Osteoblast (primary cell): ENCODE measurements at regions not wholly inside any gene's neighbourhood (a gene's known extent, or its start where the extent isn't known, plus 50 kb on each side); places are given as distances from the start of the nearest gene placed in this dataset.

Source experiments
- DNase-seq: peaks from one replicate; pipeline ENCODE4 v3.0.0; 2011; ENCODE audit warnings: low spot score, mixed read lengths; ENCODE audit not compliant: insufficient read length; ENCODE audit errors: missing footprints
- H2AFZ ChIP-seq: 2 replicates; pipeline ENCODE4 v1.6.0; 2011; ENCODE audit warnings: mild to moderate bottlenecking, low read length
- H3K27ac ChIP-seq: 2 replicates; pipeline ENCODE4 v1.5.1; 2011; ENCODE audit warnings: mild to moderate bottlenecking, low read depth, low read length, moderate library complexity
- H3K27me3 ChIP-seq: 2 replicates; pipeline ENCODE4 v1.6.0; 2012; ENCODE audit warnings: mild to moderate bottlenecking, control low read depth, inconsistent platforms, low read length, moderate library complexity; ENCODE audit not compliant: insufficient read depth
- H3K36me3 ChIP-seq: 2 replicates; pipeline ENCODE4 v1.5.1; 2011; ENCODE audit warnings: mild to moderate bottlenecking, low read length, control low read depth, moderate library complexity; ENCODE audit not compliant: insufficient read depth
- H3K4me1 ChIP-seq: 2 replicates; pipeline ENCODE4 v1.5.1; 2011; ENCODE audit warnings: mild to moderate bottlenecking, low read length, control low read depth, moderate library complexity; ENCODE audit not compliant: insufficient read depth
- H3K4me2 ChIP-seq: 2 replicates; pipeline ENCODE4 v1.6.0; 2011; ENCODE audit warnings: mild to moderate bottlenecking, low read length; ENCODE audit not compliant: insufficient read depth
- H3K4me3 ChIP-seq: fragments of 200-600 bp; sonication (generic); 3 replicates; pipeline ENCODE4 v1.5.1; 2012; ENCODE audit warnings: mild to moderate bottlenecking, low read length, inconsistent platforms; ENCODE audit not compliant: insufficient read depth
- H3K79me2 ChIP-seq: 2 replicates; pipeline ENCODE4 v1.6.0; 2012; ENCODE audit warnings: mild to moderate bottlenecking, low read length, control low read depth, inconsistent platforms; ENCODE audit not compliant: insufficient read depth
- H3K9me3 ChIP-seq: 2 replicates; pipeline ENCODE4 v1.5.1; 2011; ENCODE audit warnings: low read depth, low read length, control low read depth
- H4K20me1 ChIP-seq: 2 replicates; pipeline ENCODE4 v1.6.0; 2012; ENCODE audit warnings: mild to moderate bottlenecking, low read length, control low read depth; ENCODE audit not compliant: insufficient read depth
- CTCF ChIP-seq: IDR thresholded peaks from 2 replicates; pipeline ENCODE4 v1.5.1; 2011; ENCODE audit warnings: mild to moderate bottlenecking, low read depth, low read length, moderate library complexity; ENCODE audit errors: extremely low read depth

- no peak for DNase-seq
- H3K27me3 ChIP-seq, result no peaks in the 10 kb centered on the region
- no peaks in the 10 kb centered on the region for H3K9me3 ChIP-seq
- H3K4me2 ChIP-seq, result no peak overlapping the region
- no peaks in the 10 kb centered on the region for H4K20me1 ChIP-seq
- H2AFZ ChIP-seq, result no peak overlapping the region
- no peaks in the 10 kb centered on the region for H3K79me2 ChIP-seq
- no peak overlapping the region for H3K4me3 ChIP-seq
- no peak overlapping the region for H3K27ac ChIP-seq
- H3K36me3 ChIP-seq, result no peaks in the 10 kb centered on the region
- no peak for TF ChIP-seq CTCF
- peaks cover 15% of the 10 kb centered on the region for H3K4me1 ChIP-seq
These were observed 164.8 kb downstream of the LY86 start for GRCh38 chr6:6753301-6753700.

DNA sequence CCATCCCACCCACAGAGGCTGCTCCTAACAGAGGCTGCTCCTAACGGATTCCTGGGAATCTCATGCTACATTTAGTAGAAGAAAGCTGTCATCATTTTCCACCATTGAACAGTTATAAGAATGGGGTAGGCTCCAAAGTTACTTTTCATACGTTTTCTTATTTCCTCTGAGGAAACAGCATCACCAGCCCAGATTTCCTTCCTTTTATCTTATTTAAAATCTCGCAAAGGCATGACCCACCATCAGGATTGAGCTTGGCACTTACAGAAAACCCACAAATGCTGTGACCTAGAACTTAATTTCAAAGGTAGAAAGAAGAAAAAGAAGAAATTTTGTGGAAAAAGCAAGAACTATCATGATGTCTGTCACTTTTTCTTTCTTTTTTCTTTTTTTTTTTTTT, 168.0 kb downstream of the LY86 start:
- Histone ChIP-seq H4K20me1 (no peaks in the 10 kb centered on the region), H3K36me3 (no peaks in the 10 kb centered on the region), H3K9me3 (no peaks in the 10 kb centered on the region), H3K79me2 (no peaks in the 10 kb centered on the region), H3K4me3 (no peak overlapping the region), H2AFZ (no peak overlapping the region), H3K27ac (no peak overlapping the region), H3K4me2 (no peak overlapping the region), H3K27me3 (no peaks in the 10 kb centered on the region), H3K4me1 (peaks cover 7% of the 10 kb centered on the region)
- TF ChIP-seq CTCF, result no peak
- DNase-seq, result no peak

DNA sequence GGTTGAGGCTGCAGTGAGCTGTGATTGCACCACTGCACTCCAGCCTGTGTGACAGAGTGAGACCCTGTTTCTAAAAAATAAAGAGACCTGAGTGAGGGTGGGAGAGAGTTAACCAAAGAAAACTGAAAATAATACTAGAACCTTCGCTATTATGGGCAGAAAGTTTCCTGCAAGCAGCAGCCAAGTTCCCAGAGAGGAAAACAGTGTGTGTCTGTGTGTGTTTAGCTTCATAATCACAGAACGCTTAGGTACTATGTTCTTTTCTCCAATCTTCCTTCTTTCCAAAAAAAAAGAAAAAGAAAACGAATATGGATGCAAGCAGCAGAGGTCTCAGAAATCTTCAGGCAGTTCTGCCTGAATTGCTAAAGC, 170.0 kb downstream of the LY86 start:
- Histone ChIP-seq H3K36me3 (no peaks in the 10 kb centered on the region), H4K20me1 (no peaks in the 10 kb centered on the region), H3K79me2 (no peaks in the 10 kb centered on the region), H3K4me2 (no peak overlapping the region), H3K9me3 (no peaks in the 10 kb centered on the region), H3K27ac (no peak overlapping the region), H3K4me1 (no peaks in the 10 kb centered on the region), H2AFZ (no peak overlapping the region), H3K4me3 (no peak overlapping the region), H3K27me3 (no peaks in the 10 kb centered on the region)
- DNase-seq, result no peak
- TF ChIP-seq CTCF, result no peak

GRCh38 chr6:6758915-6759654, 170.6 kb downstream of the LY86 start:
- peak; percentile 55 for TF ChIP-seq CTCF
- Histone ChIP-seq H4K20me1 (no peaks in the 10 kb centered on the region), H3K4me1 (no peaks in the 10 kb centered on the region), H3K27ac (no peak overlapping the region), H3K9me3 (no peaks in the 10 kb centered on the region), H3K4me3 (peak overlapping the region; percentile 45), H3K27me3 (no peaks in the 10 kb centered on the region), H3K4me2 (peak overlapping the region; percentile 50), H3K36me3 (no peaks in the 10 kb centered on the region), H3K79me2 (no peaks in the 10 kb centered on the region), H2AFZ (peak overlapping the region; percentile 80)
- peak; percentile 92 for DNase-seq
